ENCODE measurements at regions not wholly inside any gene's neighbourhood (a gene's known extent, or its start where the extent isn't known, plus 50 kb on each side); places are given as distances from the start of the nearest gene placed in this dataset.

DNA sequence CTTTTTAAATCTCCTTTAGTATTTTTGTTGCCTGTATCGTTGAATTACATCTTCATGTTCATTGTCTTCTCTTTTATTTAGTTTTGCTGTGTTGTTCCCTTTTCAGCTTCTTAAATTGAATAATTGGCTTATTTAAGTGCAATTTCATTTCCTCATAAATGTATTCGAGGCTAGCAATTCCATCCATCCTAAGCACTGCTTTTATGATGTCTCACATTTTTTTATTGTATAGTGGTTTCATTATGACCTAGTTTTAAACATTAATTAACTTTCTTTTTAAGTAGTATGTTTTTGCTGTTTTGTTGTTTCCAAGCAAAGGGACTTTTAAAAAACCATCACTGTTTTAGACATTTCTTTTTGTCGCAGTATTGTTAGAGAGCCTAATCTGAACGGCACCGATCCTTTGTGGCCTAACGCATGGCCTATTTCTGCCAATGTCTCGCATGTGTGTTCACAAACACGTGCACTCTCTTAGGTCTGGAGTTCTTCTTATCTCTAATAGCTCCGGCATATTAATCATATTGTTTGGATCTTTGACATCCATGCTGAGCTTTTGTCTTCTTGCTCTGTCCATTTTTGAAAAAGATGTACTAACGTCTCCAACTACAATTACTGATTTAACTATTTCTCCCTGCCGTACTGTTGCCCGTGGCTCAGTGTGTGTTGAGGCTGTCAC lies 59.6 kb upstream of the ZNF516 start:
- CTCF ChIA-PET = interaction anchor here (1.4 kb wide), 1 partner anchor 11 kb away, joined by 3 read pairs; no protein-coding TSS in a partner anchor
- DNase-seq (ENCODE audit: low read depth, low spot score) (no peak), FAIRE-seq (no peak)
- no peaks in the 10 kb centered on the region for H3K4me1 ChIP-seq (ENCODE audit: control insufficient read depth, extremely low read depth, insufficient read depth, low read length)
- no peaks in the 10 kb centered on the region for H3K9me1 ChIP-seq (replicated peaks; ENCODE audit: control insufficient read depth, extremely low read depth, insufficient read depth, low read length)
- H3K4me3 ChIP-seq (replicated peaks in 1 of 3; ENCODE audit: insufficient read depth in 1 of 3, low read depth in 1 of 3, low read length in 3 of 3) = no peak overlapping the region
- no peak overlapping the region for H3K27ac ChIP-seq (ENCODE audit: insufficient read depth, low read depth, low read length)
- no peaks in the 10 kb centered on the region for H3K79me2 ChIP-seq (ENCODE audit: control insufficient read depth, insufficient read depth, low read length)
- dilution Hi-C loops (cut with MboI; ENCODE audit: extremely low pct_ligation_motif_present, low sequenced_read_pairs) (no loop called here), intact Hi-C loops (cut with micrococcal nuclease) (no loop called here)
- TF ChIP-seq POLR2AphosphoS5 (IDR thresholded peaks at IDR 0.05; ENCODE audit: insufficient read depth, low read depth, low read length) (no peak), MYC (IDR thresholded peaks at IDR 0.05; ENCODE audit: low read depth, low read length) (no peak), GATA2 (IDR thresholded peaks at IDR 0.05; ENCODE audit: insufficient read depth, insufficient read length, low read depth, low read length) (no peak), POLR2A (IDR thresholded peaks at IDR 0.05; ENCODE audit: low read depth, low read length) (no peak), MAX (IDR thresholded peaks at IDR 0.05; ENCODE audit: insufficient read depth, insufficient read length) (no peak), CTCF (IDR thresholded peaks at IDR 0.05; ENCODE audit: extremely low read depth in 1 of 2, insufficient read depth in 1 of 2, low read depth in 1 of 2, low read length in 2 of 2) (no peak), EZH2 (IDR thresholded peaks at IDR 0.05; ENCODE audit: borderline replicate concordance, low read depth, low read length, severe bottlenecking) (no peak), FOS (IDR thresholded peaks at IDR 0.05; ENCODE audit: borderline replicate concordance, insufficient read depth, low read length) (no peak), JUN (IDR thresholded peaks at IDR 0.05; ENCODE audit: borderline replicate concordance, insufficient read depth, insufficient read length, low read depth) (no peak)
- no peak overlapping the region for H3K9ac ChIP-seq (replicated peaks; ENCODE audit: extremely low read depth, insufficient read depth, low read length)
- H3K27me3 ChIP-seq (ENCODE audit: control insufficient read depth in 2 of 2, insufficient read depth in 2 of 2, low read length in 2 of 2) = no peaks in the 10 kb centered on the region
- H3K4me2 ChIP-seq (ENCODE audit: insufficient read depth, low read length) = no peak overlapping the region
- H3K9me3 ChIP-seq (replicated peaks; ENCODE audit: control insufficient read depth, insufficient read depth, low read length) = no peaks in the 10 kb centered on the region
- no peaks in the 10 kb centered on the region for H4K20me1 ChIP-seq (replicated peaks; ENCODE audit: control insufficient read depth, extremely low read depth, insufficient read depth, low read length)
- POLR2A ChIA-PET = no interaction called here
- no peak overlapping the region for H2AFZ ChIP-seq (ENCODE audit: low read depth, low read length)
- no peaks in the 10 kb centered on the region for H3K36me3 ChIP-seq (ENCODE audit: control insufficient read depth in 2 of 2, extremely low read depth in 1 of 2, insufficient read depth in 2 of 2, low read length in 2 of 2)
- no TSS peak for BruUV-seq (replicated peaks)
